ENCODE measurements at regions not wholly inside any gene's neighbourhood (a gene's known extent, or its start where the extent isn't known, plus 50 kb on each side); places are given as distances from the start of the nearest gene placed in this dataset.

DNA sequence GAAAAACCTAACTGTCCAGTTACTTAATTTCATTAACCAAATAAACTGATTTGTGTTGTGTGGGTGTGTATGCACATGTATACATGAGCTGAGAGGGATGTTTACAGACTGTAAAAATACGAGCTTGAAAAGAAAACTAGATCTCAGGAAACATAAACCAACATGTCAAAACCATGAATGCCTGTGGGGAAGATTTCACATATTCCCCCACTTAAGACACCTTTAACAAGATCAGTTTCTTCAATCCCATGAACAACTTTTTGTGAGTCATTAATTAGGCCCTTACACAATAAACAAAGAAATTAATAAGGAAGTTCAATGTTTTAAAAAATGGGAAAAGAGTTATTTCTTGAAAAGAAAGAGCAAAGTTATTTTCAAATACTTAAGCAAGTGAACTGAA is 170.8 kb downstream of the ZNF674 start (continued):
- TF ChIP-seq, protein P1, sequence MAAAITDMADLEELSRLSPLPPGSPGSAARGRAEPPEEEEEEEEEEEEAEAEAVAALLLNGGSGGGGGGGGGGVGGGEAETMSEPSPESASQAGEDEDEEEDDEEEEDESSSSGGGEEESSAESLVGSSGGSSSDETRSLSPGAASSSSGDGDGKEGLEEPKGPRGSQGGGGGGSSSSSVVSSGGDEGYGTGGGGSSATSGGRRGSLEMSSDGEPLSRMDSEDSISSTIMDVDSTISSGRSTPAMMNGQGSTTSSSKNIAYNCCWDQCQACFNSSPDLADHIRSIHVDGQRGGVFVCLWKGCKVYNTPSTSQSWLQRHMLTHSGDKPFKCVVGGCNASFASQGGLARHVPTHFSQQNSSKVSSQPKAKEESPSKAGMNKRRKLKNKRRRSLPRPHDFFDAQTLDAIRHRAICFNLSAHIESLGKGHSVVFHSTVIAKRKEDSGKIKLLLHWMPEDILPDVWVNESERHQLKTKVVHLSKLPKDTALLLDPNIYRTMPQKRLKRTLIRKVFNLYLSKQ (tag by site-specific recombination; IDR thresholded peaks at IDR 0.05; ENCODE audit: borderline replicate concordance), result no peak
- TF ChIP-seq ZNF701 (tag by site-specific recombination; IDR thresholded peaks at IDR 0.05) (no peak), ZNF521 (tag by site-specific recombination; IDR thresholded peaks at IDR 0.05) (no peak), SCRT2 (tag by site-specific recombination; IDR thresholded peaks at IDR 0.05) (no peak), KLF10 (tag by site-specific recombination; IDR thresholded peaks at IDR 0.05) (no peak), ZNF394 (tag by site-specific recombination; IDR thresholded peaks at IDR 0.05; ENCODE audit: borderline replicate concordance) (no peak)
- TF ChIP-seq, protein P2, sequence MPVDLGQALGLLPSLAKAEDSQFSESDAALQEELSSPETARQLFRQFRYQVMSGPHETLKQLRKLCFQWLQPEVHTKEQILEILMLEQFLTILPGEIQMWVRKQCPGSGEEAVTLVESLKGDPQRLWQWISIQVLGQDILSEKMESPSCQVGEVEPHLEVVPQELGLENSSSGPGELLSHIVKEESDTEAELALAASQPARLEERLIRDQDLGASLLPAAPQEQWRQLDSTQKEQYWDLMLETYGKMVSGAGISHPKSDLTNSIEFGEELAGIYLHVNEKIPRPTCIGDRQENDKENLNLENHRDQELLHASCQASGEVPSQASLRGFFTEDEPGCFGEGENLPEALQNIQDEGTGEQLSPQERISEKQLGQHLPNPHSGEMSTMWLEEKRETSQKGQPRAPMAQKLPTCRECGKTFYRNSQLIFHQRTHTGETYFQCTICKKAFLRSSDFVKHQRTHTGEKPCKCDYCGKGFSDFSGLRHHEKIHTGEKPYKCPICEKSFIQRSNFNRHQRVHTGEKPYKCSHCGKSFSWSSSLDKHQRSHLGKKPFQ (tag by site-specific recombination; IDR thresholded peaks at IDR 0.05), result no peak

DNA sequence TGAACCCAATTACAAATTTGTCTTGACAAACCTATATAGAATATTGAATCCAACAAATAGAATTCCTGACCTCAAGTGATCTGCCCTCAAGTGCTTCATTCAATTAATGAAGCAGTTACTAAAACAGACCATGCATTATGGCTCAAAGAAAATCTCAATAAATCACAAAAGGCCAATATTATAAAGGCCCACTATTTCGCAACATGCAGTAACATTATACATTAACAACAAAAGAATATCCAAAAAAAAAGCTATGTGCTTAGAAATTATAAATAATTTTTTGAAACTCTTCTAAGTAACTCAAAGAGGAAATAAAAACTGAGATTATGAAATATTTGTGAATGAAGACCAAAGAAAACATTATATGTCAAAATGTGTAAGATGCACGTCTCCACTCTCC is 177.7 kb downstream of the ZNF674 start:
- H3K4me3 ChIP-seq (ENCODE audit: low read depth, low read length), result no peak overlapping the region
- H3K36me3 ChIP-seq (ENCODE audit: control insufficient read depth in 2 of 2, insufficient read depth in 1 of 2, low read length in 2 of 2), result no peaks in the 10 kb centered on the region
- H3K4me1 ChIP-seq (ENCODE audit: control insufficient read depth, insufficient read depth, low read length), result no peaks in the 10 kb centered on the region
- POLR2A ChIA-PET, result no interaction called here
- TF ChIP-seq ZNF169 (tag by site-specific recombination; IDR thresholded peaks at IDR 0.05), result no peak
- no peak overlapping the region for H3K27ac ChIP-seq (ENCODE audit: extremely low read depth, low read depth, low read length)
- H3K9me3 ChIP-seq (ENCODE audit: control insufficient read depth, insufficient read depth, low read depth, low read length), result no peaks in the 10 kb centered on the region
- CTCF ChIA-PET, result interaction anchor here (0.9 kb wide), 1 partner anchor 1045 kb away, joined by 4 read pairs; no protein-coding TSS in a partner anchor

DNA sequence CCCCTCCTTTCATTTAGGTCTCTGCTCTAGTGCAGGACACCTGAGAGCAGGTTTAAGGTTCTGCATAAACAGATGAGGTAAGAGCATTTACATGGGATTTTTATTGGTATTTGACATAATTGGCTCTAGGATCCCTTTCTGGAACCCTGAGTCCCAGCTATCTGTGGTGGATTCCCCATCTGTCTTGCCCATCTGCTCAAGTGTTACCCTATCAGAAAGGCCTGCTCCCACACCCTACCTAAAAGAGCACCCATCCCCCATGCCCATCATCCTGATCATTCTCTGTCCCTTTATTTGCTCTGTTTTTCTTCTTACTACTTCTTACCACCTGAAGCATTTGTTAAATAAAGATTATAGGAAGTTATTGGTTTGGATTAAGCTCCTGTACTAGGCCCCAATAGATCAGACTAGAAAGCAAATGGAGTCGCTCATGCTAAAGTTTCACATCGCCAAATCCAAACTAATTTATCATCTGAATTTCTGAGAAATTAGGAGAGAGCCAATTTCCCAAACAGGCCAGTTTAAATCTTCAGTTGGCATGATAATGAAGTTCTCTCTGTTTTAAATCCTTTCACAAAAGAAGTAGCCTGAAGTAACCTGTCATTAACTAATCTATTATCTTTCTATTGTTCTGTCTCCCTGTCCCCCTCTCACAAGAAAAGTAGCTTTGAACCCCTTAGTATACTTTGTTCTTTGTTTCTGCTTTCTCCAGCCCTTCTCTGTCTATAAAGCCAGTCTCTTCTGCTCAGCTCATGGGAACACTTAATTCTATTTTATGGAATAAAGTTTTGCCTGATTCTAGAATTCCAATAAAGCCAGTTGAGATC is 178.6 kb downstream of the ZNF674 start:
- CTCF ChIA-PET, result interaction anchor here (0.7 to 0.9 kb wide), 2 partner anchors 20 to 1044 kb away, joined by 3 to 4 read pairs; no protein-coding TSS in a partner anchor
- H3K9me3 ChIP-seq (ENCODE audit: control insufficient read depth, insufficient read depth, low read depth, low read length), result no peaks in the 10 kb centered on the region
- H3K4me3 ChIP-seq (ENCODE audit: low read depth, low read length), result no peak overlapping the region
- no peak overlapping the region for H3K27ac ChIP-seq (ENCODE audit: extremely low read depth, low read depth, low read length)
- TF ChIP-seq ZNF324 (tag by site-specific recombination; IDR thresholded peaks at IDR 0.05) (no peak), ZBTB20 (tag by site-specific recombination; IDR thresholded peaks at IDR 0.05) (no peak), ZNF621 (tag by site-specific recombination; IDR thresholded peaks at IDR 0.05) (no peak)
- TF ChIP-seq, protein P3, sequence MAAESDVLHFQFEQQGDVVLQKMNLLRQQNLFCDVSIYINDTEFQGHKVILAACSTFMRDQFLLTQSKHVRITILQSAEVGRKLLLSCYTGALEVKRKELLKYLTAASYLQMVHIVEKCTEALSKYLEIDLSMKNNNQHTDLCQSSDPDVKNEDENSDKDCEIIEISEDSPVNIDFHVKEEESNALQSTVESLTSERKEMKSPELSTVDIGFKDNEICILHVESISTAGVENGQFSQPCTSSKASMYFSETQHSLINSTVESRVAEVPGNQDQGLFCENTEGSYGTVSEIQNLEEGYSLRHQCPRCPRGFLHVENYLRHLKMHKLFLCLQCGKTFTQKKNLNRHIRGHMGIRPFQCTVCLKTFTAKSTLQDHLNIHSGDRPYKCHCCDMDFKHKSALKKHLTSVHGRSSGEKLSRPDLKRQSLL (tag by site-specific recombination; IDR thresholded peaks at IDR 0.05), result peak; percentile 74
- H3K36me3 ChIP-seq (ENCODE audit: control insufficient read depth in 2 of 2, insufficient read depth in 1 of 2, low read length in 2 of 2), result no peaks in the 10 kb centered on the region
- no peaks in the 10 kb centered on the region for H3K4me1 ChIP-seq (ENCODE audit: control insufficient read depth, insufficient read depth, low read length)
- POLR2A ChIA-PET, result interaction anchor here (0.6 kb wide), 1 partner anchor 52 kb away, joined by 3 read pairs; no protein-coding TSS in a partner anchor

DNA sequence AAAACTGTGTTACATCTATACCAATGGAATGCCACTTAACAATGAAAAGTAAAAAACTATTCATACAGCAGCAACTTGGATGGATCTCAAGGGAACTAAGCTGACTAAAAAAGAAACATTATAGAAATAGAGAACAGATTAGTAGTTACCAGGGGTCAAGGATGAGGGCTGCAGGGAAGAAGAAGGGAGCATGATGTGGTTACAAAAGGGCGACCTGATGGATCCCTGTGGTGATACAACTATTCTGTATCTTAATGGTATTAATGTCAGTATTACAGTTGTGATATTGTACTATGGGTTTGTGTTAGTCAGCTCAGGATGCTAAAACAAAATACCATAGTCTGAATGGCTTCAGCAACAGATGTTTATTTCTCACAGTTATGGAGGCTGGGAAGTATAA is 190.7 kb downstream of the ZNF674 start:
- no peak for TF ChIP-seq ZNF610 (tag by site-specific recombination; IDR thresholded peaks at IDR 0.05; ENCODE audit: borderline replicate concordance)
- TF ChIP-seq, protein P4, sequence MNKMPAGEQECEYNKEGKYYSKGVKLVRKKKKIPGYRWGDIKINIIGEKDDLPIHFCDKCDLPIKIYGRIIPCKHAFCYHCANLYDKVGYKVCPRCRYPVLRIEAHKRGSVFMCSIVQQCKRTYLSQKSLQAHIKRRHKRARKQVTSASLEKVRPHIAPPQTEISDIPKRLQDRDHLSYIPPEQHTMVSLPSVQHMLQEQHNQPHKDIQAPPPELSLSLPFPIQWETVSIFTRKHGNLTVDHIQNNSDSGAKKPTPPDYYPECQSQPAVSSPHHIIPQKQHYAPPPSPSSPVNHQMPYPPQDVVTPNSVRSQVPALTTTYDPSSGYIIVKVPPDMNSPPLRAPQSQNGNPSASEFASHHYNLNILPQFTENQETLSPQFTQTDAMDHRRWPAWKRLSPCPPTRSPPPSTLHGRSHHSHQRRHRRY (tag by site-specific recombination; IDR thresholded peaks at IDR 0.05), result no peak
- TF ChIP-seq ZNF701 (tag by site-specific recombination; IDR thresholded peaks at IDR 0.05), result no peak
- TF ChIP-seq ZNF121 (tag by site-specific recombination; IDR thresholded peaks at IDR 0.05), result no peak
- Histone ChIP-seq H3K27ac (ENCODE audit: extremely low read depth, low read depth, low read length) (no peak overlapping the region), H3K4me1 (ENCODE audit: control insufficient read depth, insufficient read depth, low read length) (no peaks in the 10 kb centered on the region), H3K9me3 (ENCODE audit: control insufficient read depth, insufficient read depth, low read depth, low read length) (no peaks in the 10 kb centered on the region), H3K4me3 (ENCODE audit: low read depth, low read length) (no peak overlapping the region), H3K36me3 (ENCODE audit: control insufficient read depth in 2 of 2, insufficient read depth in 1 of 2, low read length in 2 of 2) (no peaks in the 10 kb centered on the region)
- POLR2A ChIA-PET, result no interaction called here
- CTCF ChIA-PET, result interaction anchor here (0.6 kb wide), 1 partner anchor 20 kb away, joined by 3 read pairs; no protein-coding TSS in a partner anchor

All from HEK293 (cell line).